Activated CD4-positive, alpha-beta memory T cell treated with anti-CD3 and anti-CD28 coated beads, Interleukin-2, amount 10 ng/mL, durations not matched to agents 7 days and 5 days (primary cell): ENCODE measurements at regions not wholly inside any gene's neighbourhood (a gene's known extent, or its start where the extent isn't known, plus 50 kb on each side); places are given as distances from the start of the nearest gene placed in this dataset.
"Not testable (repeated sequence)": the region's sequence is repeated elsewhere in the genome, so short reads cannot be mapped to it uniquely, and the experiment has no call there.

Experiments used
- CTCF ChIA-PET: fragments of 350-600 bp; sonication (Branson Sonifier 250); formaldehyde crosslinking; loops from one replicate; lab custom pipeline; 2021; ENCODE audit warnings: antibody characterized with exemption, inconsistent platforms; lab: Charles Lee
- POLR2A ChIA-PET: fragments of 350-600 bp; sonication (Branson Sonifier 250); formaldehyde crosslinking; loops from one replicate; lab custom pipeline; 2021; ENCODE audit warnings: antibody characterized with exemption; lab: Charles Lee
- DNase-seq: peaks from one replicate; pipeline ENCODE4 v3.0.0-alpha.2; 2020
- H3K27ac Mint-ChIP-seq: one replicate; pipeline ENCODE4 v1.8.0; 2021; ENCODE audit warnings: mild to moderate bottlenecking, mixed read lengths
- H3K27me3 Mint-ChIP-seq: one replicate; pipeline ENCODE4 v1.8.0; 2021; ENCODE audit warnings: mixed read lengths
- H3K36me3 Mint-ChIP-seq: one replicate; pipeline ENCODE4 v1.8.0; 2021; ENCODE audit warnings: low read depth, mixed read lengths
- H3K4me1 Mint-ChIP-seq: one replicate; pipeline ENCODE4 v1.8.0; 2021; ENCODE audit warnings: mixed read lengths
- H3K4me3 Mint-ChIP-seq: one replicate; pipeline ENCODE4 v1.8.0; 2021; ENCODE audit warnings: mild to moderate bottlenecking, mixed read lengths
- H3K9me3 Mint-ChIP-seq: one replicate; pipeline ENCODE4 v1.8.0; 2021; ENCODE audit warnings: mixed read lengths

- H3K4me1 Mint-ChIP-seq: no peaks in the 10 kb centered on the region
- DNase-seq: no peak
- no peak overlapping the region for H3K27ac Mint-ChIP-seq
- H3K9me3 Mint-ChIP-seq: peaks cover 8% of the 10 kb centered on the region
- H3K27me3 Mint-ChIP-seq: no peaks in the 10 kb centered on the region
- H3K4me3 Mint-ChIP-seq: no peak overlapping the region
- CTCF ChIA-PET: no interaction called here
- POLR2A ChIA-PET: no interaction called here
- no peaks in the 10 kb centered on the region for H3K36me3 Mint-ChIP-seq
These were observed 1907.5 kb upstream of the CDH9 start for GRCh38 chr5:28945859-28946258.

- DNase-seq, H3K36me3 Mint-ChIP-seq, H3K4me3 Mint-ChIP-seq, H3K4me1 Mint-ChIP-seq, H3K27ac Mint-ChIP-seq, H3K27me3 Mint-ChIP-seq, POLR2A ChIA-PET, CTCF ChIA-PET: not testable (repeated sequence)
- peaks cover 14% of the 10 kb centered on the region for H3K9me3 Mint-ChIP-seq
These were observed 1891.0 kb upstream of the CDH9 start for GRCh38 chr5:28929366-28929765.

- DNase-seq, H3K27me3 Mint-ChIP-seq, H3K4me3 Mint-ChIP-seq, CTCF ChIA-PET, H3K4me1 Mint-ChIP-seq, POLR2A ChIA-PET, H3K27ac Mint-ChIP-seq, H3K36me3 Mint-ChIP-seq: not testable (repeated sequence)
- peaks cover 14% of the 10 kb centered on the region for H3K9me3 Mint-ChIP-seq
These were observed 1890.0 kb upstream of the CDH9 start for GRCh38 chr5:28928327-28928790.

GRCh38 chr5:28927559-28928326 is 1889.4 kb upstream of the CDH9 start:
- Mint-ChIP-seq H3K27me3 (no peaks in the 10 kb centered on the region), H3K9me3 (peaks cover 14% of the 10 kb centered on the region), H3K4me1 (no peaks in the 10 kb centered on the region), H3K27ac (no peak overlapping the region), H3K4me3 (no peak overlapping the region), H3K36me3 (peaks cover 4% of the 10 kb centered on the region)
- no peak for DNase-seq
- CTCF ChIA-PET: no interaction called here
- POLR2A ChIA-PET: no interaction called here

- peaks cover 4% of the 10 kb centered on the region for H3K36me3 Mint-ChIP-seq
- H3K4me3 Mint-ChIP-seq: no peak overlapping the region
- H3K4me1 Mint-ChIP-seq: no peaks in the 10 kb centered on the region
- H3K27me3 Mint-ChIP-seq: no peaks in the 10 kb centered on the region
- DNase-seq: no peak
- CTCF ChIA-PET: no interaction called here
- H3K9me3 Mint-ChIP-seq: peaks cover 14% of the 10 kb centered on the region
- POLR2A ChIA-PET: no interaction called here
- H3K27ac Mint-ChIP-seq: no peak overlapping the region
These were observed 1888.0 kb upstream of the CDH9 start for GRCh38 chr5:28926422-28926821.

- Mint-ChIP-seq H3K27me3 (no peaks in the 10 kb centered on the region), H3K4me1 (no peaks in the 10 kb centered on the region), H3K36me3 (no peaks in the 10 kb centered on the region), H3K4me3 (no peak overlapping the region), H3K9me3 (peaks cover 2% of the 10 kb centered on the region), H3K27ac (no peak overlapping the region)
- POLR2A ChIA-PET: no interaction called here
- DNase-seq: no peak
- CTCF ChIA-PET: no interaction called here
These were observed 1879.2 kb upstream of the CDH9 start for GRCh38 chr5:28917631-28918030.

GRCh38 chr5:28914297-28914696 is 1875.9 kb upstream of the CDH9 start:
- POLR2A ChIA-PET: no interaction called here
- no peak overlapping the region for H3K4me3 Mint-ChIP-seq
- H3K27me3 Mint-ChIP-seq: no peaks in the 10 kb centered on the region
- H3K9me3 Mint-ChIP-seq: peaks cover 6% of the 10 kb centered on the region
- H3K27ac Mint-ChIP-seq: no peak overlapping the region
- no peaks in the 10 kb centered on the region for H3K36me3 Mint-ChIP-seq
- DNase-seq: no peak
- CTCF ChIA-PET: no interaction called here
- H3K4me1 Mint-ChIP-seq: no peaks in the 10 kb centered on the region

- peaks cover 4% of the 10 kb centered on the region for H3K9me3 Mint-ChIP-seq
- H3K27me3 Mint-ChIP-seq: no peaks in the 10 kb centered on the region
- no peak overlapping the region for H3K27ac Mint-ChIP-seq
- ChIA-PET CTCF (no interaction called here), POLR2A (no interaction called here)
- no peaks in the 10 kb centered on the region for H3K36me3 Mint-ChIP-seq
- no peak for DNase-seq
- H3K4me1 Mint-ChIP-seq: no peaks in the 10 kb centered on the region
- no peak overlapping the region for H3K4me3 Mint-ChIP-seq
These were observed 1865.3 kb upstream of the CDH9 start for GRCh38 chr5:28903643-28904042.

- CTCF ChIA-PET: no interaction called here
- DNase-seq: no peak
- Mint-ChIP-seq H3K27ac (no peak overlapping the region), H3K27me3 (no peaks in the 10 kb centered on the region), H3K4me1 (no peaks in the 10 kb centered on the region), H3K36me3 (no peaks in the 10 kb centered on the region), H3K9me3 (peaks cover 11% of the 10 kb centered on the region), H3K4me3 (no peak overlapping the region)
- POLR2A ChIA-PET: no interaction called here
These were observed 1858.6 kb upstream of the CDH9 start for GRCh38 chr5:28896949-28897348.

- no peak overlapping the region for H3K27ac Mint-ChIP-seq
- POLR2A ChIA-PET: no interaction called here
- no peaks in the 10 kb centered on the region for H3K27me3 Mint-ChIP-seq
- DNase-seq: no peak
- no peaks in the 10 kb centered on the region for H3K36me3 Mint-ChIP-seq
- H3K4me1 Mint-ChIP-seq: no peaks in the 10 kb centered on the region
- CTCF ChIA-PET: no interaction called here
- peaks cover 12% of the 10 kb centered on the region for H3K9me3 Mint-ChIP-seq
- no peak overlapping the region for H3K4me3 Mint-ChIP-seq
These were observed 1842.5 kb upstream of the CDH9 start for GRCh38 chr5:28880936-28881335.

- no peaks in the 10 kb centered on the region for H3K36me3 Mint-ChIP-seq
- H3K27ac Mint-ChIP-seq: no peak overlapping the region
- no peaks in the 10 kb centered on the region for H3K27me3 Mint-ChIP-seq
- H3K4me1 Mint-ChIP-seq: no peaks in the 10 kb centered on the region
- no peak overlapping the region for H3K4me3 Mint-ChIP-seq
- peaks cover 11% of the 10 kb centered on the region for H3K9me3 Mint-ChIP-seq
- POLR2A ChIA-PET: no interaction called here
- CTCF ChIA-PET: no interaction called here
- no peak for DNase-seq
These were observed 1838.7 kb upstream of the CDH9 start for GRCh38 chr5:28877050-28877449.

GRCh38 chr5:28864006-28864405 is 1825.6 kb upstream of the CDH9 start:
- Mint-ChIP-seq H3K4me3 (no peak overlapping the region), H3K27me3 (no peaks in the 10 kb centered on the region)

GRCh38 chr5:28862860-28863196 is 1824.4 kb upstream of the CDH9 start:
- Mint-ChIP-seq H3K27me3 (no peaks in the 10 kb centered on the region), H3K27ac (no peak overlapping the region), H3K4me3 (no peak overlapping the region), H3K9me3 (peaks cover 5% of the 10 kb centered on the region), H3K4me1 (no peaks in the 10 kb centered on the region), H3K36me3 (no peaks in the 10 kb centered on the region)
- DNase-seq: no peak
- POLR2A ChIA-PET: no interaction called here
- CTCF ChIA-PET: no interaction called here

More at GRCh38 chr5:28864006-28864405, 1825.6 kb upstream of the CDH9 start:
- no peak overlapping the region for H3K27ac Mint-ChIP-seq
- peaks cover 3% of the 10 kb centered on the region for H3K9me3 Mint-ChIP-seq
- DNase-seq: no peak
- no peaks in the 10 kb centered on the region for H3K36me3 Mint-ChIP-seq
- no peaks in the 10 kb centered on the region for H3K4me1 Mint-ChIP-seq
- CTCF ChIA-PET: no interaction called here
- POLR2A ChIA-PET: no interaction called here

- no peaks in the 10 kb centered on the region for H3K27me3 Mint-ChIP-seq
- CTCF ChIA-PET: no interaction called here
- POLR2A ChIA-PET: no interaction called here
- no peak overlapping the region for H3K4me3 Mint-ChIP-seq
- DNase-seq: no peak
- H3K27ac Mint-ChIP-seq: no peak overlapping the region
- no peaks in the 10 kb centered on the region for H3K36me3 Mint-ChIP-seq
- H3K9me3 Mint-ChIP-seq: peaks cover 2% of the 10 kb centered on the region
- H3K4me1 Mint-ChIP-seq: no peaks in the 10 kb centered on the region
These were observed 1823.9 kb upstream of the CDH9 start for GRCh38 chr5:28862137-28862859.
